Activated naive CD4-positive, alpha-beta T cell treated with anti-CD3 and anti-CD28 coated beads for 36 hours (primary cell): ENCODE measurements at regions not wholly inside any gene's neighbourhood (a gene's known extent, or its start where the extent isn't known, plus 50 kb on each side); places are given as distances from the start of the nearest gene placed in this dataset.
"Not testable (repeated sequence)": the region's sequence is repeated elsewhere in the genome, so short reads cannot be mapped to it uniquely, and the experiment has no call there.

Experiments used
- CTCF ChIA-PET: fragments of 350-600 bp; sonication (Branson Sonifier 250); formaldehyde crosslinking; loops from one replicate; lab custom pipeline; 2021; ENCODE audit warnings: antibody characterized with exemption; lab: Charles Lee
- DNase-seq: peaks from one replicate; pipeline ENCODE4 v3.0.0-alpha.2; 2020
- H3K27ac Mint-ChIP-seq: one replicate; pipeline ENCODE4 v1.8.0; 2021; ENCODE audit warnings: mild to moderate bottlenecking, mixed read lengths
- H3K27me3 Mint-ChIP-seq: one replicate; pipeline ENCODE4 v1.8.0; 2021; ENCODE audit warnings: low read depth, mixed read lengths
- H3K36me3 Mint-ChIP-seq: one replicate; pipeline ENCODE4 v1.8.0; 2021; ENCODE audit warnings: low read depth, mixed read lengths
- H3K4me1 Mint-ChIP-seq: one replicate; pipeline ENCODE4 v1.8.0; 2021; ENCODE audit warnings: low read depth, mixed read lengths
- H3K4me3 Mint-ChIP-seq: one replicate; pipeline ENCODE4 v1.8.0; 2021; ENCODE audit warnings: mild to moderate bottlenecking, moderate library complexity, mixed read lengths
- H3K9me3 Mint-ChIP-seq: one replicate; pipeline ENCODE4 v1.8.0; 2021; ENCODE audit warnings: mixed read lengths
- intact Hi-C: fragments of 100-400 bp; cut with micrococcal nuclease; formaldehyde crosslinking; loops from one replicate; pipeline ENCODE4 v1.15.1; 2023

DNA sequence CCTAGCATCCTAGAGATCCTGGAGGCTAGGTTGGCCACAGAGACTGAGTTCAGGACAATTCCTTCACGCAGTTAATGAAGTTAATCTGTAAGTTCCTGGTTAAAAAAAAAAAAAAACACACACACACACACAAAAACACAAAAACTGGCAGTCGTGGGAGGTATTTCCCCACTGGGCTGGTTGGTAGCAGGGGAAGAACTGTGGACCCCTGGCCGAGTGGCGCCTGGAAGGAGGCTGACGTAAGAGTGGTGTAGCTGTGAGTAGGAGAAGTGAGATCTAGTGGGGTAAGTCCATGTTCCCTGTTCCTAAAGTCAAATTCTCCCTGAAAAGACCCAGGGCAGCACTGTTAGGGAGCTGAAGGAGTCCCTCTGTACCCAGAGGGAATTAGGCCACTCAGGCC, 461.0 kb upstream of the ZNG1F start:
- H3K4me3 Mint-ChIP-seq, H3K36me3 Mint-ChIP-seq, H3K9me3 Mint-ChIP-seq, DNase-seq, H3K27ac Mint-ChIP-seq, H3K4me1 Mint-ChIP-seq, H3K27me3 Mint-ChIP-seq, CTCF ChIA-PET, intact Hi-C loops: not testable (repeated sequence)

GRCh38 chr9:41648564-41648963, 459.4 kb upstream of the ZNG1F start:
- H3K4me3 Mint-ChIP-seq, H3K27ac Mint-ChIP-seq, H3K36me3 Mint-ChIP-seq, intact Hi-C loops, H3K4me1 Mint-ChIP-seq, DNase-seq, H3K9me3 Mint-ChIP-seq, CTCF ChIA-PET, H3K27me3 Mint-ChIP-seq: not testable (repeated sequence)

DNA sequence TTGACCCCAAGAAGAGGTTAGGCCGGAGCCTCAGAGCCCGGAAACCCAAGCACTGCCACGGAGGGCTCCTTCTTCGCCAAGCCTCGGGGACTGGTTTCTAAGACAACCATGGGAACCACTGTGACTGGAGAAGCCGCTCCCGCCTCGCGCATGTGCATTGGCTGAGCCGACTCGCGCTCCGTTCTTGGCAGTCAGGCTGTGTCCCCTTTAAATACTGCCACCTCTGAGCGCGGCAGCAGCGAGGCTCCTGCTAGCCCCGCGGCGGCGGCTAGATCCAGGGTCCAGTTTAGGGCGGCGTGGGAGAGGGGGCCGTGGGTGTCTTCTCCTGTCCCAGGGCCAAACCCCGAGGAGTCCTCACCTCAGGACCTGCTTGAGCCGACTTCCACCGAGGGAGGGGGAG, 457.1 kb upstream of the ZNG1F start:
- H3K4me3 Mint-ChIP-seq, H3K4me1 Mint-ChIP-seq, intact Hi-C loops, H3K27ac Mint-ChIP-seq, H3K9me3 Mint-ChIP-seq, DNase-seq, H3K27me3 Mint-ChIP-seq, H3K36me3 Mint-ChIP-seq, CTCF ChIA-PET: not testable (repeated sequence)

DNA sequence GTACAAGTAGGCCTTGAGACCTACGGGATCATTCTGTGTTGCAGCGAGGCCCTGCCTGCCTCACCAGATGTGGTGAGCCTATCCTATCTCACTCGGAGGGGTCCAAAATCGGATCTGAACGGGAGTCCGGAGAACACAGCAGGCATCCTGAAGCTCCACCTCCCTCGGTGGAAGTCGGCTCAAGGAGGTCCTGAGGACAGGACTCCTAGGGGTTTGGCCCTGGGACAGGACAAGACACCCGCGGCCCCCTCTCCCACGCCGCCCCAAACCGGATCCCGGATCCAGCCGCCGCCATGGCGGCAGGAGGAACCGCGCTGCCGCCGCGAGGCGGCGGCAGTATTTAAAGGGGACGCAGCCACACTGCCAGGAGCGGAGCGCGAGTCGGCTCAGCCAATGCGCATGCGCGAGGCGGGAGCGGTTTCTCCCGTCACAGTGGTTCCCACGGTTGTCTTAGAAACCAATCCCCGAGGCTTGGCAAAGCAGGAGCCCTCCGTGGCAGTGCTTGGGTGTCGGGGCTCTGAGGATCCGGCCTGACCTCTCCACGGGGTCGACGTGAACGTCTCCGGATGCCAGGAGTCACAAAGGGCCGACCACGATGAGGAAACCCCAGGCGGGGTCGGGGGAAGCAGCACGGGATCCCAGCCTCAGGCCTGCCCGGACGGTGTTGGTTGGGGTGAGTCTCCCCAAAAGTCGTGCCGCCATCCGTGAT, 454.6 kb upstream of the ZNG1F start:
- CTCF ChIA-PET, H3K4me1 Mint-ChIP-seq, H3K36me3 Mint-ChIP-seq, H3K9me3 Mint-ChIP-seq, H3K27ac Mint-ChIP-seq, H3K27me3 Mint-ChIP-seq, intact Hi-C loops: not testable (repeated sequence)
- peak overlapping the region; percentile 42 for H3K4me3 Mint-ChIP-seq
- DNase-seq, result peak; percentile 54

GRCh38 chr9:41633726-41634125, 444.6 kb upstream of the ZNG1F start:
- H3K4me3 Mint-ChIP-seq, DNase-seq, H3K9me3 Mint-ChIP-seq, H3K4me1 Mint-ChIP-seq, H3K36me3 Mint-ChIP-seq, CTCF ChIA-PET, H3K27ac Mint-ChIP-seq, H3K27me3 Mint-ChIP-seq, intact Hi-C loops: not testable (repeated sequence)

DNA sequence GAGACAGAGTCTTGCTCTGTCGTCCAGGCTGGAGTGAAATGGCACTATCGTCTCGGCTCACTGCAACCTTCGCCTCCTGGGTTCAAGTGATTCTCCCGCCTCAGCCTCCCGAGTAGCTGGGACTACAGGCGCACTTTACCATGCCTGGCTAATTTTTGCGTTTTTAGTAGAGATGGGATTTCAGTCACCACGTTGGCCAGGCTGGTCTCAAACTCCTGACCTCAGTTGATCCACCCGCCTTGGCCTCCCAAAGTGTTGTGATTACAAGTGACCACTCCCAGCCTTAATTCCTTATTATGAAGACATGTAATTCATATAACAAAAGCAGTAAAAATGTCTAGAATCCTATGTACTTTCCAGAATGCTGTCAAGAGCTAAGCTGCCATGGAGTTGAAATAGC, 434.5 kb upstream of the ZNG1F start:
- H3K4me1 Mint-ChIP-seq, CTCF ChIA-PET, DNase-seq, H3K4me3 Mint-ChIP-seq, H3K9me3 Mint-ChIP-seq, H3K27ac Mint-ChIP-seq, intact Hi-C loops, H3K36me3 Mint-ChIP-seq, H3K27me3 Mint-ChIP-seq: not testable (repeated sequence)

GRCh38 chr9:41619254-41619653, 430.1 kb upstream of the ZNG1F start:
- H3K4me3 Mint-ChIP-seq, H3K27ac Mint-ChIP-seq, H3K27me3 Mint-ChIP-seq, CTCF ChIA-PET, H3K4me1 Mint-ChIP-seq, H3K36me3 Mint-ChIP-seq, DNase-seq, intact Hi-C loops, H3K9me3 Mint-ChIP-seq: not testable (repeated sequence)

DNA sequence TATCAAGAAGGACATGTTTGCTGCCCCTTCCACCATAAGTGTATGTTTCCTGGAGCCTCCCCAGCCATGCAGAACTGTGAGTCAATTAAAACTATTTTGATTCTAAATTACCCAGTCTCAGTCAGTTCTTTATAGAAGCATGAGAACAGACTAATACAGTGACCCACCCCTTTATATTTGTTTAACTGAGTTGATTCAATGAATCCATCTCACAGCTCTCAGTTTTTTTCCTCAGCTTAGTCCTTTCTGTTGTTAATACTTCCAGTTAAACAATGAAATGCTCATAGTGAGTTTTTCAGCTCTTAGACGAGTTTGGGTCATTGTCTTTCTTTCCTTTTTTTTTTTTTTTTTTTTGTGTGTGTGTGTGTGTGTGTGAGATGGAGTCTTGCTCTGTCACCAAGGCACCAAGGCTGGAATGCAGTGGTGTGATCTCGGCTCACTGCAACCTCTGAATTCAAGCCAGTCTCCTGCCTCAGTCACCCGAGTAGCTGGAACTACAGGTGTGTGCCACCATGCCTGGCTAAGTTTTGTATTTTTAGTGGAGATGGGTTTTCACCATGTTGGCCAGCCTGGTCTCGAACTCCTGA, 417.9 kb upstream of the ZNG1F start:
- H3K27ac Mint-ChIP-seq, H3K9me3 Mint-ChIP-seq, H3K4me3 Mint-ChIP-seq, H3K4me1 Mint-ChIP-seq, intact Hi-C loops, DNase-seq, H3K36me3 Mint-ChIP-seq, H3K27me3 Mint-ChIP-seq, CTCF ChIA-PET: not testable (repeated sequence)

- H3K27ac Mint-ChIP-seq, H3K9me3 Mint-ChIP-seq, H3K4me1 Mint-ChIP-seq, DNase-seq, H3K27me3 Mint-ChIP-seq, H3K4me3 Mint-ChIP-seq, H3K36me3 Mint-ChIP-seq, CTCF ChIA-PET, intact Hi-C loops: not testable (repeated sequence)
Observed at GRCh38 chr9:41565572-41565971, 376.5 kb upstream of the ZNG1F start.
